ENCODE measurements at regions not wholly inside any gene's neighbourhood (a gene's known extent, or its start where the extent isn't known, plus 50 kb on each side); places are given as distances from the start of the nearest gene placed in this dataset.
"Not testable (repeated sequence)": the region's sequence is repeated elsewhere in the genome, so short reads cannot be mapped to it uniquely, and the experiment has no call there.

GRCh38 chr4:177957596-177958360 is 515.5 kb upstream of the AGA start:
- no peak for DNase-seq

DNA sequence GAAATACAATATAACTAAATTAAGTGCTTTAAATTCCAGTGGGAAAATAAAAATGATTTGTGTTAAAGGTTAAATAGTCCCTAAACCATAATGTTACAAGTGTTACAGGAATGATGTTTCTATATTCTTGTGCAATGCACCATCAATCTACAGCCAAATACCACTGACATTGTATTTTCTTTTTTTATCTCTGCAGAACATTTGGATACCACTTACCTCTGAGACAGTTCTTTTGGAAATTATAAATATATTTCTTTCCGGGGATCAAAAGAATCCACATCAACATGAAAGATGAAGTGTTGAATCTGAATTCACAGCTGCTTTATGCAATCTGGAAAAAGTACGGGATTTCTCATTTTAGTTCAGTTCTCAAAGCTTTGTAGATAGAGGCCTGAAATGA is 518.3 kb upstream of the AGA start:
- no peak for DNase-seq

DNA sequence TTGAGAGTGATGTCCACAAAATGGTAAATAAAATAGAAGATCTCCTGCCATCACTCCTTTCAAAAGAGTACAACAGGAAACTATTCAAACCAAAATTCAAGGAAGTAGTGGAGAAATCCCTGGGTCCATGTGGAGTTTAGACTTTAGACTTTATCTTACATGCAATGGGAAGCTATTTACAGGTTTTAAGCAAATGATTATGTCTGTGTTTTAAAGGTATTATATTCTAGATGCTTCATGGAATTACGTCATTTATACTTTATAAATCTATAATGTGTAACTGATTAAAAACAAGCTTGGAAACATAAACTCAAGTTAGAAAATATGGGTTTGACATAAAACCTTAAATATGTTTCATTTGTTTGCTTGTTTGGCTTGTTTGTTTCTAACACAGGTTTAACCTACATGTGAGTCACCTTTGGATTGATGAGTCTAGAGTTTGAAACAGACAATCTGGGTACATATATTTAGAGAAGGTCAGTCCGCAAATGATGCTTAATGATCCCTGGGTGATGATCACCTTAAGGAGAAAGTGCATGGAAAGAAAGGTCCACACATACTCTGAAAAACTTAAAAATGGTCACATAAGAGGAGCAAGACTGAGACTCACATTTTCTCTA is 519.6 kb upstream of the AGA start:
- no peak for DNase-seq

GRCh38 chr4:177964061-177964460 is 521.8 kb upstream of the AGA start:
- DNase-seq: no peak

DNA sequence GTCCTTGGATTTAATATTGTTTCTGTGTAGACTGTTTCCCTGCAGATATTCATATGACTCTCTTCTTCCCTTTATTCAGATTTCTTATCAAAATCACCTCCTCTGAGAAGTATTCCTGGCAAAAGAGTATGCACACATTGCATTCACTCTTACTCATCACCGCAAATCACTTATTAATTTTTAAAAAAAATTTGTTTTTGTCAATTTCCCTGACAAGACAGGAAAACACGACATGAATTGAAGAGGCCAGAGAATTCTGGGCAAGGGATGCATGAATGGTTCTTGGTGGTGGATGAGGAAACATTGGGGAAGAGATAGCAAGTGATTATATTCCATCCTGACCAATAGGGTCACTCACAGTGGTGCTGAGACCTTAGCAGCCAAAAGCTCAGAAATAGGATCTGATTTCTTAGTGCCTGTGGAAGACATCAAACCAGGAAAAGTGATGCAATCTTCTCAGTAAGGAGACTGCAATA is 522.5 kb upstream of the AGA start:
- DNase-seq: no peak

DNA sequence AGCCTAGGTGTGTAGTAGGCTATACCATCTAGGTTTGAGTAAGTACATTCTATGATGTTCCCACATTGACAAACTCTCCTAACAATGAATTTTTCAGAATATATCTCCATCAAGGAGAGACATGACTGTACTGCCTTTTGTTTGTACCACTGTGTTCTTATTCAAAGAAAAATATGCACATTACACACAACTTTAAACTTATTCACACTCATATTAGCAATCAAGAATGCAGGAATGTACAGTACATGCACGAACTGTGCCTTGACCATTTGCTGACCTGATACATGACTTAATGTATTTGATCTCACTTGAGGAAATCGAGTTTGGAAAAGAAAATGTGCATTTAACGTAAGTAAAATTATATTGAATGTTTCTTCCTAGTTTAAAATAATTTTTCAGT is 525.1 kb upstream of the AGA start:
- no peak for DNase-seq

DNA sequence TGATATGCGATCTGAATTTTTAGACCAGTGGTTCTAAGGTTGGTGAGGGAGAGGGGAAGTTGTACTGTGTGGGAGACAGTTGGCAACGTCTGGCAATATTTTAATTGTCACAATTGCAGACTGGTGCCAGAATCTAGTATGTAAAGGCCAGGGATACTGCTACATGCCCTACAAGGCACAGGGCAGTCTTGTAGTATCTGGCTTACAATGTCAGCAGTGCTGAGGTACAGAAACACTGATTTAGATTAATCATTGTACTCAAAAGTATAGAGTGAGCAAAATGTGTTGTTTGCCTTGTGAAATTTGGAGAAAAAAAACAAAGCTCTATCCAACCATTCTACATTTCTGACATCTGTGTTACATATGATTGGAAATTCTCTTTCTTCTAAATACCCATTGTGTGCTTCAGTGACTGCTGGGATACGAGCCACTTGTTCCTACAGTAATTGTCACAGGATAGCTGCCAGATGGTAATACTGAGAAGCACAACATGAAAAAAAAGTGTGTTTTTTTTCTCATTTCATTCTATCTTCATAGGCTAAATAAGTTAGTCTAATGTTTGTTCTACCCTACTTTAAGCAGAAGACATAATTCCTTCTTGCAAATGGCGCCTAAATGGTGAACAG is 526.7 kb upstream of the AGA start:
- no peak for DNase-seq

- no peak for DNase-seq
Observed at GRCh38 chr4:177974461-177974860, 532.2 kb upstream of the AGA start.

GRCh38 chr4:177975315-177975987 is 533.2 kb upstream of the AGA start:
- no peak for DNase-seq

DNA sequence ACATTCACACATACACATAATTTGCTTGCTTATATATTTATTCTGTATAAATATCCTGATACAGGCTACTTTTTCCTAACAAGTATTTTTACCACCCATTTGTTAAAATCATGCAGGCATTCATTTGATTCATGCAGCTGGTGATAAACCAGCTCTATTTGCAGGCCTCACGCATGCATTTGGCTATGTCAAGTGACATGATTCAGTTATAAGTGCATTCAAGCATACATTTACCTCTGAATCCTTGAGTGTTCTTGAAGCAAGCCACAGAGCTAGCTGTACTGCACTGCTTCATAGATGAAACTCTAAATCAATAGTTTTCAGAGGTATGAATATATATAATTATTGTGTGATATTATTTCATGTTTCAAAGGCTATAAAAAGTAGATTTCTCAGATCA is 544.0 kb upstream of the AGA start:
- no peak for DNase-seq

- DNase-seq: no peak
Observed at GRCh38 chr4:177987896-177988295, 545.7 kb upstream of the AGA start.

GRCh38 chr4:177989503-177990201 is 547.4 kb upstream of the AGA start:
- no peak for DNase-seq

GRCh38 chr4:178003098-178003657 is 560.9 kb upstream of the AGA start:
- DNase-seq: no peak

GRCh38 chr4:178010596-178010995 is 568.4 kb upstream of the AGA start:
- no peak for DNase-seq

DNA sequence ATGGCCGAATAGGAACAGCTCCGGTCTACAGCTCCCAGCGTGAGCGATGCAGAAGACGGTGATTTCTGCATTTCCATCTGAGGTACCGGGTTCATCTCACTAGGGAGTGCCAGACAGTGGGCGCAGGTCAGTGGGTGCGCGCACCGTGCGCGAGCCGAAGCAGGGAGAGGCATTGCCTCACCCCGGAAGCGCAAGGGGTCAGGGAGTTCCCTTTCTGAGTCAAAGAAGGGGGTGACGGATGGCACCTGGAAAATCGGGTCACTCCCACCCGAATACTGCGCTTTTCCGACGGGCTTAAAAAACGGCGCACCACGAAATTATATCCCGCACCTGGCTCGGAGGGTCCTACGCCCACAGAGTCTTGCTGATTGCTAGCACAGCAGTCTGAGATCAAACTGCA is 572.8 kb upstream of the AGA start:
- not testable (repeated sequence) for DNase-seq

DNA sequence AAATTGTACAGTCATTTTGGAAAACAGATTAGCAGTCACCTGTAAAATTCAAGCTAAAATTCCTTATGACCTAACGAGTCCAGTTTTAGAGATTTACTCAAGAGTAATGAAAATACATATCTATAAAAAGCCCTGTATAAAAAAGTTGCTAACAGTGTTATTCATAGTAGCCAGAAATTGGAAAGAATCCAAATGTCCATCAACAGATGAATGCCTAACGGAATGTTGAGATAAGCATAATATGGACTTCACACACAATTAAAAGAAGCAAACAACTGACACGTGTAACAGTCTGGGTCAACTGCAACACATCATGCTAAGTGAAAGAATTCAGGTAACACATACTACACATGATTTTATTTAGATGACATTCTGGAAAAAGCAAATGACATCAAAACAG is 584.8 kb upstream of the AGA start:
- DNase-seq: no peak

- DNase-seq: no peak
Observed at GRCh38 chr4:178027796-178028195, 585.6 kb upstream of the AGA start.

GRCh38 chr4:178028481-178028880 is 586.2 kb upstream of the AGA start:
- no peak for DNase-seq

- DNase-seq: no peak
Observed at GRCh38 chr4:178037459-178038214, 595.4 kb upstream of the AGA start.

DNA sequence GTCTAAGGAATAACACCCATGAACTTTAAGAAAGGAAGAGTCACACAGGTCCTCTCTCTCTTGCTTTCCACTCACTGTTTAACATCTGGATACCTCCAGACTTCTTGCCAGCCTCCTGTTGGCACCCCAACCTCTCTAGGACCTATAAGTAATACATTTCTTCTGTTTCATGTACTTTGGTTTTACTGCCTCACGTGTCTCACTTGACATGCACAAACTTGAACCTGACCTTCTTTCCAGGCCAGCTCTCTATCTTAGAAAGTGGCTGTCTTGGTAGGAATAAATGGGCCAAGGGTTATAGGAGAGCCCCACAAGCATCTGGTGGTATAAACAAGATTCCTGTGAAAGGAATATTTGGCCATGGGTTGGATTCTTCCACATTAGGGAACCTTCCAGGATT is 614.8 kb upstream of the AGA start:
- DNase-seq: no peak

DNA sequence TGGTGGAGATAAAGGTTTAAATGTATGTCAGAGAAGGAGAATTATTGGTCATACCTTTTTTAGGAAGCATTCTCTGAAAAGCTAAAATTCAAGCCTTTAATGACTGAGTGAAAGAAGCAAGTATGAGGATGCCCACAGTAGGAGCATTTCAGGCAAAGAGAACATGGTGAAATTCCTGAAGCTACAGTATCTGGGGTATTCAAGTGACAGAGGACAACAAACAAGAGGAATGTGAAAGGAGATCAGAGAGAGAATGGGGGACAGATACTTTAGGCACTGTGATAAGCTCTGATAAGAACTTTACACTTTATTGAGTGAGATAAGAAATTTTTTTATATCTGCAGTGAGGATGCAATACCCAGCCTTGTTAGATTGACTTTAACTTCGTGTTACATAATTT is 621.3 kb upstream of the AGA start:
- no peak for DNase-seq

All from stimulated activated CD4-positive, alpha-beta T cell treated with anti-CD3 and anti-CD28 coated beads, Interleukin-12 subunit alpha, Interleukin-12 subunit beta, amount 100 ng/mL, for 4 hours (primary cell).